LoVo (cell line): ENCODE measurements at regions not wholly inside any gene's neighbourhood (a gene's known extent, or its start where the extent isn't known, plus 50 kb on each side); places are given as distances from the start of the nearest gene placed in this dataset.
"Not testable (repeated sequence)": the region's sequence is repeated elsewhere in the genome, so short reads cannot be mapped to it uniquely, and the experiment has no call there.

Experiments used
- DNase-seq: peaks from one replicate; pipeline ENCODE4 v3.0.0-alpha.2; 2016; ENCODE audit warnings: low spot score

GRCh38 chr9:88596376-88596775, 61.4 kb downstream of the NXNL2 start:
- no peak for DNase-seq

GRCh38 chr9:88604836-88605511, 70.0 kb downstream of the NXNL2 start:
- no peak for DNase-seq

- DNase-seq, result no peak
These were observed 70.8 kb downstream of the NXNL2 start for GRCh38 chr9:88605512-88606362.

GRCh38 chr9:88614359-88614758, 79.4 kb downstream of the NXNL2 start:
- no peak for DNase-seq

GRCh38 chr9:88623698-88624097, 88.7 kb downstream of the NXNL2 start:
- no peak for DNase-seq

- no peak for DNase-seq
These were observed 93.1 kb downstream of the NXNL2 start for GRCh38 chr9:88628114-88628513.

GRCh38 chr9:88628811-88629210, 93.8 kb downstream of the NXNL2 start:
- no peak for DNase-seq

- not testable (repeated sequence) for DNase-seq
These were observed 95.6 kb downstream of the NXNL2 start for GRCh38 chr9:88630574-88630973.

GRCh38 chr9:88635151-88635550, 100.2 kb downstream of the NXNL2 start:
- DNase-seq, result no peak

- DNase-seq, result no peak
These were observed 106.7 kb downstream of the NXNL2 start for GRCh38 chr9:88641456-88642240.

GRCh38 chr9:88642336-88642735, 107.4 kb downstream of the NXNL2 start:
- DNase-seq, result no peak

GRCh38 chr9:88643931-88644330, 109.0 kb downstream of the NXNL2 start:
- DNase-seq, result no peak

- DNase-seq, result no peak
These were observed 110.3 kb downstream of the NXNL2 start for GRCh38 chr9:88645172-88645878.

GRCh38 chr9:88645879-88646199, 110.9 kb downstream of the NXNL2 start:
- DNase-seq, result no peak

GRCh38 chr9:88646539-88647300, 111.7 kb downstream of the NXNL2 start:
- DNase-seq, result no peak

- peak; percentile 1 for DNase-seq
These were observed 117.0 kb downstream of the NXNL2 start for GRCh38 chr9:88651682-88652633.

GRCh38 chr9:88652876-88653275, 117.9 kb downstream of the NXNL2 start:
- no peak for DNase-seq

- DNase-seq, result no peak
These were observed 118.4 kb downstream of the NXNL2 start for GRCh38 chr9:88653406-88653805.

- no peak for DNase-seq
These were observed 118.9 kb downstream of the NXNL2 start for GRCh38 chr9:88653911-88654310.

- no peak for DNase-seq
These were observed 122.9 kb downstream of the NXNL2 start for GRCh38 chr9:88657893-88658292.
